Activated T-cell treated with anti-CD3 and anti-CD28 coated beads, Interleukin-2, amount 50 U/mL, for 4 hours (primary cell): ENCODE measurements at regions not wholly inside any gene's neighbourhood (a gene's known extent, or its start where the extent isn't known, plus 50 kb on each side); places are given as distances from the start of the nearest gene placed in this dataset.

Experiments used
- ATAC-seq, 2 donors: fragments of 200-7000 bp; cut with Tn5 transposase; one replicate each; pipeline ENCODE4 v1.10.0; 2021
- DNase-seq: peaks from one replicate; pipeline ENCODE4 v3.0.0-alpha.2; 2020
- H3K27me3 Mint-ChIP-seq: one replicate; pipeline ENCODE4 v1.8.0; 2021; ENCODE audit warnings: low read depth, mixed read lengths
- H3K36me3 Mint-ChIP-seq: one replicate; pipeline ENCODE4 v1.8.0; 2022; ENCODE audit warnings: mixed read lengths; ENCODE audit not compliant: insufficient read depth
- H3K4me1 Mint-ChIP-seq: one replicate; pipeline ENCODE4 v1.8.0; 2021; ENCODE audit warnings: low read depth, mixed read lengths
- H3K4me3 Mint-ChIP-seq: one replicate; pipeline ENCODE4 v1.8.0; 2021; ENCODE audit warnings: mild to moderate bottlenecking, moderate library complexity, mixed read lengths
- H3K9me3 Mint-ChIP-seq: one replicate; pipeline ENCODE4 v1.8.0; 2021; ENCODE audit warnings: mixed read lengths

- H3K4me1 Mint-ChIP-seq: peaks cover 12% of the 10 kb centered on the region
- H3K36me3 Mint-ChIP-seq: no peaks in the 10 kb centered on the region
- peaks cover 1% of the 10 kb centered on the region for H3K9me3 Mint-ChIP-seq
- ATAC-seq (no peak), DNase-seq (no peak)
- peaks cover 1% of the 10 kb centered on the region for H3K27me3 Mint-ChIP-seq
- no peak overlapping the region for H3K4me3 Mint-ChIP-seq
These were observed 835.0 kb downstream of the GATA3 start for GRCh38 chr10:8889538-8889937.

GRCh38 chr10:8893102-8893501 is 838.6 kb downstream of the GATA3 start:
- no peaks in the 10 kb centered on the region for H3K36me3 Mint-ChIP-seq
- peaks cover 3% of the 10 kb centered on the region for H3K27me3 Mint-ChIP-seq
- peaks cover 12% of the 10 kb centered on the region for H3K4me1 Mint-ChIP-seq
- H3K9me3 Mint-ChIP-seq: no peaks in the 10 kb centered on the region
- DNase-seq: no peak
- no peak for ATAC-seq
- no peak overlapping the region for H3K4me3 Mint-ChIP-seq

- no peaks in the 10 kb centered on the region for H3K9me3 Mint-ChIP-seq
- peaks cover 12% of the 10 kb centered on the region for H3K4me1 Mint-ChIP-seq
- no peak overlapping the region for H3K4me3 Mint-ChIP-seq
- H3K27me3 Mint-ChIP-seq: peaks cover 3% of the 10 kb centered on the region
- H3K36me3 Mint-ChIP-seq: no peaks in the 10 kb centered on the region
- ATAC-seq (no peak), DNase-seq (no peak)
These were observed 839.7 kb downstream of the GATA3 start for GRCh38 chr10:8894148-8894547.

- Mint-ChIP-seq H3K9me3 (no peaks in the 10 kb centered on the region), H3K4me1 (peaks cover 5% of the 10 kb centered on the region), H3K4me3 (peak overlapping the region; percentile 20), H3K36me3 (no peaks in the 10 kb centered on the region), H3K27me3 (peaks cover 3% of the 10 kb centered on the region)
- ATAC-seq (peak in 1 of 2 donors; percentile 46), DNase-seq (no peak)
These were observed 843.3 kb downstream of the GATA3 start for GRCh38 chr10:8897769-8898168.

GRCh38 chr10:8898745-8899330 is 844.4 kb downstream of the GATA3 start:
- no peaks in the 10 kb centered on the region for H3K9me3 Mint-ChIP-seq
- no peaks in the 10 kb centered on the region for H3K4me1 Mint-ChIP-seq
- ATAC-seq (peak in 1 of 2 donors; percentile 38), DNase-seq (no peak)
- H3K27me3 Mint-ChIP-seq: peaks cover 3% of the 10 kb centered on the region
- H3K4me3 Mint-ChIP-seq: no peak overlapping the region
- no peaks in the 10 kb centered on the region for H3K36me3 Mint-ChIP-seq

GRCh38 chr10:8902926-8903325 is 848.4 kb downstream of the GATA3 start:
- DNase-seq (no peak), ATAC-seq (no peak)
- H3K27me3 Mint-ChIP-seq: no peaks in the 10 kb centered on the region
- peaks cover 2% of the 10 kb centered on the region for H3K36me3 Mint-ChIP-seq
- H3K9me3 Mint-ChIP-seq: peaks cover 3% of the 10 kb centered on the region
- H3K4me3 Mint-ChIP-seq: no peak overlapping the region
- no peaks in the 10 kb centered on the region for H3K4me1 Mint-ChIP-seq

- Mint-ChIP-seq H3K4me3 (no peak overlapping the region), H3K4me1 (no peaks in the 10 kb centered on the region), H3K9me3 (peaks cover 3% of the 10 kb centered on the region), H3K36me3 (peaks cover 2% of the 10 kb centered on the region), H3K27me3 (no peaks in the 10 kb centered on the region)
- ATAC-seq: no peak
- DNase-seq: no peak
These were observed 853.5 kb downstream of the GATA3 start for GRCh38 chr10:8908013-8908412.

- Mint-ChIP-seq H3K4me3 (no peak overlapping the region), H3K27me3 (no peaks in the 10 kb centered on the region), H3K4me1 (no peaks in the 10 kb centered on the region), H3K36me3 (no peaks in the 10 kb centered on the region), H3K9me3 (peaks cover under 1% of the 10 kb centered on the region)
- ATAC-seq (no peak), DNase-seq (no peak)
These were observed 855.8 kb downstream of the GATA3 start for GRCh38 chr10:8910314-8910713.

GRCh38 chr10:8911032-8911431 is 856.5 kb downstream of the GATA3 start:
- H3K9me3 Mint-ChIP-seq: no peaks in the 10 kb centered on the region
- DNase-seq (no peak), ATAC-seq (no peak)
- H3K4me3 Mint-ChIP-seq: no peak overlapping the region
- H3K36me3 Mint-ChIP-seq: no peaks in the 10 kb centered on the region
- H3K4me1 Mint-ChIP-seq: no peaks in the 10 kb centered on the region
- H3K27me3 Mint-ChIP-seq: no peaks in the 10 kb centered on the region

GRCh38 chr10:8912108-8912507 is 857.6 kb downstream of the GATA3 start:
- H3K36me3 Mint-ChIP-seq: no peaks in the 10 kb centered on the region
- H3K4me1 Mint-ChIP-seq: no peaks in the 10 kb centered on the region
- no peak for DNase-seq
- ATAC-seq: no peak
- no peaks in the 10 kb centered on the region for H3K9me3 Mint-ChIP-seq
- H3K27me3 Mint-ChIP-seq: no peaks in the 10 kb centered on the region
- no peak overlapping the region for H3K4me3 Mint-ChIP-seq

- DNase-seq: no peak
- Mint-ChIP-seq H3K36me3 (no peaks in the 10 kb centered on the region), H3K9me3 (no peaks in the 10 kb centered on the region), H3K27me3 (no peaks in the 10 kb centered on the region), H3K4me1 (no peaks in the 10 kb centered on the region), H3K4me3 (no peak overlapping the region)
- ATAC-seq: no peak
These were observed 859.2 kb downstream of the GATA3 start for GRCh38 chr10:8913720-8914119.

GRCh38 chr10:8919280-8919679 is 864.8 kb downstream of the GATA3 start:
- H3K27me3 Mint-ChIP-seq: no peaks in the 10 kb centered on the region
- no peaks in the 10 kb centered on the region for H3K36me3 Mint-ChIP-seq
- DNase-seq (no peak), ATAC-seq (peak in 1 of 2 donors; percentile 46)
- no peaks in the 10 kb centered on the region for H3K9me3 Mint-ChIP-seq
- H3K4me3 Mint-ChIP-seq: no peak overlapping the region
- no peaks in the 10 kb centered on the region for H3K4me1 Mint-ChIP-seq

GRCh38 chr10:8921568-8921967 is 867.1 kb downstream of the GATA3 start:
- Mint-ChIP-seq H3K4me1 (no peaks in the 10 kb centered on the region), H3K27me3 (no peaks in the 10 kb centered on the region), H3K4me3 (no peak overlapping the region), H3K36me3 (no peaks in the 10 kb centered on the region), H3K9me3 (peaks cover 6% of the 10 kb centered on the region)
- ATAC-seq (no peak), DNase-seq (no peak)

GRCh38 chr10:8923096-8923495 is 868.6 kb downstream of the GATA3 start:
- no peak for DNase-seq
- ATAC-seq: no peak
- Mint-ChIP-seq H3K36me3 (no peaks in the 10 kb centered on the region), H3K4me1 (no peaks in the 10 kb centered on the region), H3K9me3 (peaks cover 6% of the 10 kb centered on the region), H3K4me3 (no peak overlapping the region), H3K27me3 (no peaks in the 10 kb centered on the region)

GRCh38 chr10:8927705-8928104 is 873.2 kb downstream of the GATA3 start:
- H3K36me3 Mint-ChIP-seq: no peaks in the 10 kb centered on the region
- H3K4me1 Mint-ChIP-seq: no peaks in the 10 kb centered on the region
- peaks cover 6% of the 10 kb centered on the region for H3K9me3 Mint-ChIP-seq
- no peak for ATAC-seq
- no peak for DNase-seq
- H3K4me3 Mint-ChIP-seq: no peak overlapping the region
- no peaks in the 10 kb centered on the region for H3K27me3 Mint-ChIP-seq

- H3K36me3 Mint-ChIP-seq: no peaks in the 10 kb centered on the region
- peaks cover 5% of the 10 kb centered on the region for H3K9me3 Mint-ChIP-seq
- no peak for ATAC-seq
- no peaks in the 10 kb centered on the region for H3K27me3 Mint-ChIP-seq
- H3K4me3 Mint-ChIP-seq: no peak overlapping the region
- no peaks in the 10 kb centered on the region for H3K4me1 Mint-ChIP-seq
- no peak for DNase-seq
These were observed 892.0 kb downstream of the GATA3 start for GRCh38 chr10:8946451-8946850.
